ENCODE measurements at regions not wholly inside any gene's neighbourhood (a gene's known extent, or its start where the extent isn't known, plus 50 kb on each side); places are given as distances from the start of the nearest gene placed in this dataset.

GRCh38 chr7:13060173-13060572 lies 372.7 kb downstream of the ARL4A start:
- TF ChIP-seq EZH2phosphoT487 (IDR thresholded peaks at IDR 0.05; ENCODE audit: borderline replicate concordance, low read length) (no peak), CTCF (IDR thresholded peaks at IDR 0.05; ENCODE audit: low read depth, low read length, poor library complexity, severe bottlenecking) (no peak)
- no peaks in the 10 kb centered on the region for H3K27me3 ChIP-seq (ENCODE audit: control insufficient read depth, low read length)
- no peak overlapping the region for H3K4me2 ChIP-seq (ENCODE audit: low read length)
- H3F3A ChIP-seq (ENCODE audit: control insufficient read depth, insufficient read depth): no peaks in the 10 kb centered on the region
- peaks cover 17% of the 10 kb centered on the region for H3K4me1 ChIP-seq (ENCODE audit: control insufficient read depth, low read length)
- H4K20me1 ChIP-seq (ENCODE audit: control insufficient read depth, insufficient read depth, low read depth, low read length): no peaks in the 10 kb centered on the region
- H3K27ac ChIP-seq (ENCODE audit: low read depth, low read length): no peak overlapping the region
- no peaks in the 10 kb centered on the region for H3K79me2 ChIP-seq (ENCODE audit: control insufficient read depth, low read length)
- H3K36me3 ChIP-seq (ENCODE audit: control insufficient read depth, low read length): no peaks in the 10 kb centered on the region
- no peaks in the 10 kb centered on the region for H3K9me3 ChIP-seq (ENCODE audit: control insufficient read depth, insufficient read depth, low read length)
- H3K4me3 ChIP-seq (ENCODE audit: low read length): no peak overlapping the region
- no peaks in the 10 kb centered on the region for H3K9me2 ChIP-seq (replicated peaks; ENCODE audit: control insufficient read depth, low read length)

- H3K36me3 ChIP-seq (ENCODE audit: control insufficient read depth, low read length): no peaks in the 10 kb centered on the region
- no peak for TF ChIP-seq CTCF (IDR thresholded peaks at IDR 0.05; ENCODE audit: low read depth, low read length, poor library complexity, severe bottlenecking)
- no peaks in the 10 kb centered on the region for H3K9me2 ChIP-seq (replicated peaks; ENCODE audit: control insufficient read depth, low read length)
- H3K79me2 ChIP-seq (ENCODE audit: control insufficient read depth, low read length): no peaks in the 10 kb centered on the region
- H3K27ac ChIP-seq (ENCODE audit: low read depth, low read length): no peak overlapping the region
- H3K4me1 ChIP-seq (ENCODE audit: control insufficient read depth, low read length): peaks cover 12% of the 10 kb centered on the region
- H3K4me2 ChIP-seq (ENCODE audit: low read length): no peak overlapping the region
- H3K4me3 ChIP-seq (ENCODE audit: low read length): no peak overlapping the region
- no peaks in the 10 kb centered on the region for H4K20me1 ChIP-seq (ENCODE audit: control insufficient read depth, insufficient read depth, low read depth, low read length)
- no peaks in the 10 kb centered on the region for H3K27me3 ChIP-seq (ENCODE audit: control insufficient read depth, low read length)
- H3F3A ChIP-seq (ENCODE audit: control insufficient read depth, insufficient read depth): no peaks in the 10 kb centered on the region
- no peaks in the 10 kb centered on the region for H3K9me3 ChIP-seq (ENCODE audit: control insufficient read depth, insufficient read depth, low read length)
Measured at GRCh38 chr7:13061115-13061514, 373.7 kb downstream of the ARL4A start.

GRCh38 chr7:13062631-13063030 lies 375.2 kb downstream of the ARL4A start:
- Histone ChIP-seq H3K4me3 (ENCODE audit: low read length) (no peak overlapping the region), H3F3A (ENCODE audit: control insufficient read depth, insufficient read depth) (no peaks in the 10 kb centered on the region), H3K4me1 (ENCODE audit: control insufficient read depth, low read length) (peaks cover 5% of the 10 kb centered on the region), H3K79me2 (ENCODE audit: control insufficient read depth, low read length) (no peaks in the 10 kb centered on the region), H3K36me3 (ENCODE audit: control insufficient read depth, low read length) (no peaks in the 10 kb centered on the region), H3K27ac (ENCODE audit: low read depth, low read length) (no peak overlapping the region), H3K9me2 (replicated peaks; ENCODE audit: control insufficient read depth, low read length) (no peaks in the 10 kb centered on the region), H4K20me1 (ENCODE audit: control insufficient read depth, insufficient read depth, low read depth, low read length) (no peaks in the 10 kb centered on the region), H3K27me3 (ENCODE audit: control insufficient read depth, low read length) (no peaks in the 10 kb centered on the region), H3K4me2 (ENCODE audit: low read length) (no peak overlapping the region), H3K9me3 (ENCODE audit: control insufficient read depth, insufficient read depth, low read length) (no peaks in the 10 kb centered on the region)
- TF ChIP-seq CTCF (IDR thresholded peaks at IDR 0.05; ENCODE audit: low read depth, low read length, poor library complexity, severe bottlenecking) (no peak), EZH2phosphoT487 (IDR thresholded peaks at IDR 0.05; ENCODE audit: borderline replicate concordance, low read length) (no peak)

GRCh38 chr7:13067036-13067435 lies 379.6 kb downstream of the ARL4A start:
- no peak for TF ChIP-seq EZH2phosphoT487 (IDR thresholded peaks at IDR 0.05; ENCODE audit: borderline replicate concordance, low read length)
- TF ChIP-seq CTCF (IDR thresholded peaks at IDR 0.05; ENCODE audit: low read depth, low read length, poor library complexity, severe bottlenecking): no peak
- no peaks in the 10 kb centered on the region for H4K20me1 ChIP-seq (ENCODE audit: control insufficient read depth, insufficient read depth, low read depth, low read length)
- no peak overlapping the region for H3K4me2 ChIP-seq (ENCODE audit: low read length)
- H3K27me3 ChIP-seq (ENCODE audit: control insufficient read depth, low read length): no peaks in the 10 kb centered on the region
- H3K9me2 ChIP-seq (replicated peaks; ENCODE audit: control insufficient read depth, low read length): no peaks in the 10 kb centered on the region
- no peaks in the 10 kb centered on the region for H3F3A ChIP-seq (ENCODE audit: control insufficient read depth, insufficient read depth)
- H3K79me2 ChIP-seq (ENCODE audit: control insufficient read depth, low read length): no peaks in the 10 kb centered on the region
- no peaks in the 10 kb centered on the region for H3K36me3 ChIP-seq (ENCODE audit: control insufficient read depth, low read length)
- no peak overlapping the region for H3K4me3 ChIP-seq (ENCODE audit: low read length)
- no peak overlapping the region for H3K27ac ChIP-seq (ENCODE audit: low read depth, low read length)
- no peaks in the 10 kb centered on the region for H3K9me3 ChIP-seq (ENCODE audit: control insufficient read depth, insufficient read depth, low read length)
- H3K4me1 ChIP-seq (ENCODE audit: control insufficient read depth, low read length): no peaks in the 10 kb centered on the region

Measured in DOHH2 (cell line).